H9 (cell line): ENCODE measurements at regions not wholly inside any gene's neighbourhood (a gene's known extent, or its start where the extent isn't known, plus 50 kb on each side); places are given as distances from the start of the nearest gene placed in this dataset.
"Not testable (repeated sequence)": the region's sequence is repeated elsewhere in the genome, so short reads cannot be mapped to it uniquely, and the experiment has no call there.

ENCODE experiments used
- DNase-seq: peaks from one replicate; pipeline ENCODE4 v3.0.0-alpha.2; 2017
- H2AFZ ChIP-seq: one replicate; pipeline ENCODE4 v1.6.1; 2013; ENCODE audit warnings: mild to moderate bottlenecking, low read length, control low read depth, moderate library complexity
- H2AK5ac ChIP-seq: 2 replicates; pipeline ENCODE4 v1.6.1; 2013; ENCODE audit warnings: low read length, control low read depth, mixed read lengths; ENCODE audit not compliant: insufficient read length
- H2BK120ac ChIP-seq: one replicate; pipeline ENCODE4 v1.6.1; 2013; ENCODE audit warnings: low read depth, mild to moderate bottlenecking, low read length, control low read depth, inconsistent platforms; ENCODE audit not compliant: poor library complexity, severe bottlenecking
- H2BK12ac ChIP-seq: 2 replicates; pipeline ENCODE4 v1.6.1; 2013; ENCODE audit warnings: low read length, control low read depth, mixed read lengths, low read depth; ENCODE audit not compliant: insufficient read length
- H2BK15ac ChIP-seq: 2 replicates; pipeline ENCODE4 v1.6.1; 2013; ENCODE audit warnings: low read depth, low read length, control low read depth
- H2BK20ac ChIP-seq: one replicate; pipeline ENCODE4 v1.6.1; 2013; ENCODE audit warnings: low read depth, mild to moderate bottlenecking, low read length, control low read depth, inconsistent platforms; ENCODE audit not compliant: poor library complexity, severe bottlenecking
- H2BK5ac ChIP-seq: 2 replicates; pipeline ENCODE4 v1.6.1; 2013; ENCODE audit warnings: low read length, control low read depth, mixed read lengths; ENCODE audit not compliant: insufficient read length
- H3K14ac ChIP-seq: 2 replicates; pipeline ENCODE4 v1.6.1; 2013; ENCODE audit warnings: low read length, control low read depth; ENCODE audit not compliant: insufficient read depth
- H3K18ac ChIP-seq: 2 replicates; pipeline ENCODE4 v1.6.1; 2013; ENCODE audit warnings: low read depth, mild to moderate bottlenecking, mixed read lengths, low read length, control low read depth; ENCODE audit not compliant: insufficient read length
- H3K23ac ChIP-seq: 2 replicates; pipeline ENCODE4 v1.6.1; 2013; ENCODE audit warnings: low read length, control low read depth, mixed read lengths, low read depth; ENCODE audit not compliant: insufficient read length
- H3K23me2 ChIP-seq: 2 replicates; pipeline ENCODE4 v1.6.1; 2013; ENCODE audit warnings: low read depth, mild to moderate bottlenecking, mixed read lengths, low read length, control low read depth; ENCODE audit not compliant: insufficient read length, poor library complexity, severe bottlenecking
- H3K27ac ChIP-seq: 2 replicates; pipeline ENCODE4 v1.5.1; 2013; ENCODE audit warnings: low read length, control low read depth, mixed read lengths, low read depth; ENCODE audit not compliant: insufficient read length
- H3K27me3 ChIP-seq: 2 replicates; pipeline ENCODE4 v1.6.1; 2013; ENCODE audit warnings: low read length, control low read depth, inconsistent platforms; ENCODE audit not compliant: insufficient read depth
- H3K4ac ChIP-seq: 2 replicates; pipeline ENCODE4 v1.6.1; 2013; ENCODE audit warnings: low read depth, mild to moderate bottlenecking, control low read depth, inconsistent platforms, low read length, moderate library complexity
- H3K4me1 ChIP-seq: 2 replicates; pipeline ENCODE4 v1.6.1; 2013; ENCODE audit warnings: low read length, control low read depth, inconsistent platforms; ENCODE audit not compliant: insufficient read depth
- H3K4me2 ChIP-seq: 2 replicates; pipeline ENCODE4 v1.6.1; 2013; ENCODE audit warnings: low read length, control low read depth, mixed read lengths; ENCODE audit not compliant: insufficient read length, insufficient read depth
- H3K56ac ChIP-seq: 2 replicates; pipeline ENCODE4 v1.6.1; 2013; ENCODE audit warnings: low read depth, mild to moderate bottlenecking, mixed read lengths, low read length, control low read depth; ENCODE audit not compliant: insufficient read length
- H3K79me1 ChIP-seq: 2 replicates; pipeline ENCODE4 v1.6.1; 2013; ENCODE audit warnings: low read depth, mild to moderate bottlenecking, moderate library complexity, low read length, control low read depth, inconsistent platforms; ENCODE audit not compliant: insufficient read depth, poor library complexity, severe bottlenecking
- H3K79me2 ChIP-seq: 2 replicates; pipeline ENCODE4 v1.6.1; 2013; ENCODE audit warnings: low read length, control low read depth, inconsistent platforms; ENCODE audit not compliant: insufficient read depth
- H3K9ac ChIP-seq: 2 replicates; pipeline ENCODE4 v1.6.1; 2013; ENCODE audit warnings: low read length, control low read depth, mixed read lengths; ENCODE audit not compliant: insufficient read length; ENCODE audit errors: extremely low read depth
- H3K9me3 ChIP-seq: one replicate; pipeline ENCODE4 v1.6.1; 2013; ENCODE audit warnings: low read depth, low read length, inconsistent platforms; ENCODE audit not compliant: control insufficient read depth
- H3T11ph ChIP-seq: one replicate; pipeline ENCODE4 v1.6.1; 2013; ENCODE audit warnings: mild to moderate bottlenecking, low read length, control low read depth, inconsistent platforms
- H4K20me1 ChIP-seq: one replicate; pipeline ENCODE4 v1.6.1; 2013; ENCODE audit not compliant: control insufficient read depth, insufficient read length, insufficient read depth
- H4K5ac ChIP-seq: 2 replicates; pipeline ENCODE4 v1.6.1; 2013; ENCODE audit warnings: low read depth, mild to moderate bottlenecking, mixed read lengths, low read length, control low read depth; ENCODE audit not compliant: insufficient read length
- H4K8ac ChIP-seq: replicated peaks from 2 replicates; pipeline ENCODE4 v1.6.1; 2013; ENCODE audit warnings: low read length, control low read depth, mixed read lengths, low read depth; ENCODE audit not compliant: insufficient read length
- H4K91ac ChIP-seq: 2 replicates; pipeline ENCODE4 v1.6.1; 2013; ENCODE audit warnings: low read depth, mild to moderate bottlenecking, moderate library complexity, mixed read lengths, low read length, control low read depth; ENCODE audit not compliant: insufficient read length
- H3K27ac Mint-ChIP-seq, 3 experiments: 2 replicates in 2 of 3; 3 replicates in 1 of 3; pipeline ENCODE4 v1.8.0; 2020 to 2021; ENCODE audit warnings: mixed read lengths in 3 of 3, mild to moderate bottlenecking in 1 of 3, moderate library complexity in 1 of 3
- H3K27me3 Mint-ChIP-seq: 2 replicates; pipeline ENCODE4 v1.8.0; 2021; ENCODE audit warnings: low read depth, mild to moderate bottlenecking, moderate library complexity, mixed read lengths
- H3K36me3 Mint-ChIP-seq, 3 experiments: 2 replicates in 2 of 3; 3 replicates in 1 of 3; pipeline ENCODE4 v1.8.0; 2020 to 2021; ENCODE audit warnings: low read depth in 3 of 3, mixed read lengths in 3 of 3; ENCODE audit not compliant: insufficient read depth in 1 of 3
- H3K4me1 Mint-ChIP-seq, 2 experiments: 2 replicates each; pipeline ENCODE4 v1.8.0; 2020; ENCODE audit warnings: mixed read lengths in 2 of 2
- H3K4me3 Mint-ChIP-seq, 2 experiments: 2 replicates in 1 of 2; 3 replicates in 1 of 2; pipeline ENCODE4 v1.8.0; 2020 to 2021; ENCODE audit warnings: mild to moderate bottlenecking in 2 of 2, mixed read lengths in 2 of 2, moderate library complexity in 1 of 2
- H3K9me3 Mint-ChIP-seq, 2 experiments: 2 replicates in 1 of 2; 3 replicates in 1 of 2; pipeline ENCODE4 v1.8.0; 2020; ENCODE audit warnings: mild to moderate bottlenecking in 2 of 2, mixed read lengths in 2 of 2, moderate library complexity in 1 of 2
- WGBS: extraction: QIAGEN DNeasy Blood & Tissue Kit; methylation state at CpG from one replicate; pipeline ENCODE4 v1.1.7; 2013; ENCODE audit warnings: missing lambda C conversion rate, low lambda C conversion rate, mixed read lengths; ENCODE audit not compliant: insufficient read length; ENCODE audit errors: extremely low coverage; 5-methylcytosine and 5-hydroxymethylcytosine counted together

- not testable (repeated sequence) for H2BK15ac ChIP-seq, H3K14ac ChIP-seq, H4K8ac ChIP-seq, H3K27me3 ChIP-seq, H2BK12ac ChIP-seq, H4K91ac ChIP-seq, H3K79me1 ChIP-seq, DNase-seq, H3K79me2 ChIP-seq, H3K4me1 Mint-ChIP-seq, H4K5ac ChIP-seq, H3K27me3 Mint-ChIP-seq, H3K56ac ChIP-seq, H3K4me1 ChIP-seq, H3K23me2 ChIP-seq, H3K23ac ChIP-seq, H3K9me3 ChIP-seq, H4K20me1 ChIP-seq, H3K9ac ChIP-seq, H2AFZ ChIP-seq, H3T11ph ChIP-seq, H2BK120ac ChIP-seq, H3K4me3 Mint-ChIP-seq, H3K27ac ChIP-seq, H2BK5ac ChIP-seq, H3K9me3 Mint-ChIP-seq, H3K4me2 ChIP-seq, H3K36me3 Mint-ChIP-seq, H3K4ac ChIP-seq, H2BK20ac ChIP-seq, H2AK5ac ChIP-seq, H3K27ac Mint-ChIP-seq, H3K18ac ChIP-seq
- WGBS: no CpG with 5 or more reads among the region's 9 CpGs
Measured at GRCh38 chr9:39678534-39679263, 323.2 kb downstream of the SPATA31A1 start.

GRCh38 chr9:39680694-39681401, 325.4 kb downstream of the SPATA31A1 start:
- H4K20me1 ChIP-seq, H2AFZ ChIP-seq, H2BK15ac ChIP-seq, H2BK20ac ChIP-seq, DNase-seq, H3K36me3 Mint-ChIP-seq, H3K18ac ChIP-seq, H3K56ac ChIP-seq, H3K9ac ChIP-seq, H3K4me1 ChIP-seq, H3K9me3 ChIP-seq, H2AK5ac ChIP-seq, H3K79me2 ChIP-seq, H4K91ac ChIP-seq, H3K27ac Mint-ChIP-seq, H3K4ac ChIP-seq, H3K4me1 Mint-ChIP-seq, H3K9me3 Mint-ChIP-seq, H3K23ac ChIP-seq, H3K27me3 ChIP-seq, H2BK12ac ChIP-seq, H3T11ph ChIP-seq, H3K27ac ChIP-seq, H3K79me1 ChIP-seq, H2BK5ac ChIP-seq, H4K5ac ChIP-seq, H3K4me2 ChIP-seq, H3K27me3 Mint-ChIP-seq, H3K4me3 Mint-ChIP-seq, H4K8ac ChIP-seq, H3K23me2 ChIP-seq, H2BK120ac ChIP-seq, H3K14ac ChIP-seq: not testable (repeated sequence)
- no CpG with 5 or more reads among the region's 6 CpGs for WGBS
